PC-3 (cell line): ENCODE measurements at regions not wholly inside any gene's neighbourhood (a gene's known extent, or its start where the extent isn't known, plus 50 kb on each side); places are given as distances from the start of the nearest gene placed in this dataset.
A peak's percentile ranks its signal among the peaks of the same experiment; 100 is the strongest.

ENCODE experiments used
- ATAC-seq: fragments of 200-7000 bp; cut with Tn5 transposase; 2 replicates; pipeline ENCODE4 v1.9.1; 2020; ENCODE audit warnings: mild to moderate bottlenecking, moderate library complexity
- BruUV-seq: library from RNA; stranded (reverse); fragments of 400-500 nt; replicated peaks from 2 replicates; lab custom pipeline; 2021; lab: Mats Ljungman, UMichigan
- CTCF ChIA-PET: fragments of 300-600 bp; sonication (Branson Sonifier 250); formaldehyde crosslinking; loops from one replicate; lab custom pipeline; 2022; ENCODE audit warnings: antibody characterized with exemption; lab: Charles Lee
- POLR2A ChIA-PET: fragments of 300-600 bp; sonication (Branson Sonifier 250); formaldehyde crosslinking; loops from one replicate; lab custom pipeline; 2022; ENCODE audit warnings: antibody characterized with exemption; ENCODE audit not compliant: unreplicated experiment; lab: Charles Lee
- DNase-seq: peaks from one replicate; pipeline ENCODE4 v3.0.0-alpha.2; 2015
- H2AFZ ChIP-seq: fragments of 300-600 bp; sonication (generic); 2 replicates; pipeline ENCODE4 v1.6.0; 2016; ENCODE audit warnings: antibody characterized with exemption, low read length
- H3F3A ChIP-seq: fragments of 300-600 bp; sonication (generic); one replicate; pipeline ENCODE4 v1.6.0; 2017; ENCODE audit warnings: antibody characterized with exemption, low read length, control low read depth, mild to moderate bottlenecking; ENCODE audit not compliant: unreplicated experiment
- H3K27ac ChIP-seq: fragments of 300-600 bp; sonication (generic); 2 replicates; pipeline ENCODE4 v1.5.1; 2016; ENCODE audit warnings: mild to moderate bottlenecking, low read length
- H3K27me3 ChIP-seq: fragments of 300-600 bp; sonication (generic); 2 replicates; pipeline ENCODE4 v1.6.1; 2016; ENCODE audit warnings: low read length, mixed read lengths
- H3K36me3 ChIP-seq: fragments of 300-600 bp; sonication (generic); 2 replicates; pipeline ENCODE4 v1.6.1; 2016; ENCODE audit warnings: low read depth, mixed run types, low read length, mixed read lengths
- H3K4me1 ChIP-seq: fragments of 300-600 bp; sonication (generic); 2 replicates; pipeline ENCODE4 v1.5.1; 2016; ENCODE audit warnings: low read length; ENCODE audit not compliant: insufficient read depth
- H3K4me2 ChIP-seq: fragments of 300-600 bp; sonication (generic); 2 replicates; pipeline ENCODE4 v1.6.0; 2016; ENCODE audit warnings: low read length
- H3K4me3 ChIP-seq: fragments of 300-600 bp; sonication (generic); 2 replicates; pipeline ENCODE4 v1.5.1; 2016; ENCODE audit warnings: mild to moderate bottlenecking, low read length, mixed read lengths
- H3K79me2 ChIP-seq: fragments of 300-600 bp; sonication (generic); 2 replicates; pipeline ENCODE4 v1.6.1; 2017; ENCODE audit warnings: low read length, mixed read lengths
- H3K9ac ChIP-seq: fragments of 300-600 bp; sonication (generic); 2 replicates; pipeline ENCODE4 v1.6.0; 2016; ENCODE audit warnings: mild to moderate bottlenecking, low read length
- H3K9me2 ChIP-seq: fragments of 300-600 bp; sonication (generic); replicated peaks from 2 replicates; pipeline ENCODE4 v1.6.1; 2016; ENCODE audit warnings: mixed run types, low read length, mixed read lengths
- H3K9me3 ChIP-seq: fragments of 300-600 bp; sonication (generic); 2 replicates; pipeline ENCODE4 v1.6.1; 2016; ENCODE audit warnings: low read length, mixed read lengths
- H4K20me1 ChIP-seq: fragments of 300-600 bp; sonication (generic); 2 replicates; pipeline ENCODE4 v1.6.1; 2016; ENCODE audit warnings: low read length, mixed read lengths
- EZH2 ChIP-seq: fragments of 300-600 bp; sonication (generic); IDR thresholded peaks from one replicate; pipeline ENCODE4 v1.6.1; 2017; ENCODE audit warnings: antibody characterized with exemption, mild to moderate bottlenecking, low read length; ENCODE audit not compliant: unreplicated experiment
- EZH2phosphoT487 ChIP-seq: fragments of 300-600 bp; sonication (generic); IDR thresholded peaks from 2 replicates; pipeline ENCODE4 v1.6.1; 2018; ENCODE audit warnings: mild to moderate bottlenecking, antibody characterized with exemption, low read length, borderline replicate concordance
- intact Hi-C: fragments of 100-400 bp; cut with micrococcal nuclease; formaldehyde crosslinking; loops from 2 replicates; pipeline ENCODE4 v1.9.0; 2023
- TF ChIP-seq, protein P1 (sequence below): fragments of 300-600 bp; sonication (generic); conservative IDR thresholded peaks from 2 replicates; pipeline ENCODE4 v1.5.1; 2017; ENCODE audit warnings: antibody characterized with exemption, low read depth, mild to moderate bottlenecking, low read length

DNA sequence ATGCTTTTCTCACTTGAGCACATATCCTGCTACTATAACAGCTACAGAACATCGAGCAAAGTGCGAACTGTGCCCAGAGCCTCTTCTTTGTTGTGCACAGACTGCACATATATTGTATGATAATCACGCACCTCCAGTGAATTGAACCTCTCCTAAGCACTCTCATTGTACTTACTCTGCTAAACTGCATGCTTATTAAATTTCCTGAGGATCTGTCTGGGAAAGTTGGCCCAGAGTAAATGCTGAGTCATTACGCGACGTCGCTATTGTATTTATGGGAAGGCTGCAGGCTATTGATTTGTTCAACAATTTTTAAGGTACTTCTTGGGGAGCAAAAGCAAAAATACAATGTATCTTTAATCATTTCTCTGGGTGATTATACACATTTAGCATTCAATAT, 399.6 kb upstream of the DSEL start:
- POLR2A ChIA-PET: no interaction called here
- H3K4me3 ChIP-seq: no peak overlapping the region
- BruUV-seq: no TSS peak

DNA sequence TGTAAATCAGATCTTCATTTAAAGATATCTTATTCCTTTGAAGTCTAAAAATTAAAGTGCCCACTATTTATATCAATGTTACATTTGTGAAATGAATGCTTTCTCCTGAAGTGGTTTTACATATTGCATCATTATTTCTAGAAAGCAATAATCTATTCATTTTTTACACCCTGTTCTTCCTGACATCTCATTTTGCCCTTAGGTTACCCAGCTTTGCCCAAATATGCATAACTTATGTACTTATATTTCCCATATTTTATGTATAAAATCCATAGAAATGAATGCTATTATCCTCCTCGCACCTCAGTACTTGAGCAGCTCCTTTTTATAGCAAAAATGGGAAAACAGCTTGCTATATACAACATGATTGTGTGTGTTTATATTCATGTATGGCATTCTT, 396.5 kb upstream of the DSEL start:
- H3K9me3 ChIP-seq: no peaks in the 10 kb centered on the region
- no peaks in the 10 kb centered on the region for H3K36me3 ChIP-seq
- H2AFZ ChIP-seq: no peak overlapping the region
- no peak for DNase-seq
- ChIA-PET POLR2A (no interaction called here), CTCF (no interaction called here)
- TF ChIP-seq EZH2phosphoT487: no peak
- TF ChIP-seq, protein P1, sequence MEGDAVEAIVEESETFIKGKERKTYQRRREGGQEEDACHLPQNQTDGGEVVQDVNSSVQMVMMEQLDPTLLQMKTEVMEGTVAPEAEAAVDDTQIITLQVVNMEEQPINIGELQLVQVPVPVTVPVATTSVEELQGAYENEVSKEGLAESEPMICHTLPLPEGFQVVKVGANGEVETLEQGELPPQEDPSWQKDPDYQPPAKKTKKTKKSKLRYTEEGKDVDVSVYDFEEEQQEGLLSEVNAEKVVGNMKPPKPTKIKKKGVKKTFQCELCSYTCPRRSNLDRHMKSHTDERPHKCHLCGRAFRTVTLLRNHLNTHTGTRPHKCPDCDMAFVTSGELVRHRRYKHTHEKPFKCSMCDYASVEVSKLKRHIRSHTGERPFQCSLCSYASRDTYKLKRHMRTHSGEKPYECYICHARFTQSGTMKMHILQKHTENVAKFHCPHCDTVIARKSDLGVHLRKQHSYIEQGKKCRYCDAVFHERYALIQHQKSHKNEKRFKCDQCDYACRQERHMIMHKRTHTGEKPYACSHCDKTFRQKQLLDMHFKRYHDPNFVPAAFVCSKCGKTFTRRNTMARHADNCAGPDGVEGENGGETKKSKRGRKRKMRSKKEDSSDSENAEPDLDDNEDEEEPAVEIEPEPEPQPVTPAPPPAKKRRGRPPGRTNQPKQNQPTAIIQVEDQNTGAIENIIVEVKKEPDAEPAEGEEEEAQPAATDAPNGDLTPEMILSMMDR: no peak
- no peak for TF ChIP-seq EZH2
- no TSS peak for BruUV-seq
- no peaks in the 10 kb centered on the region for H3K9me2 ChIP-seq
- no peak overlapping the region for H3K4me2 ChIP-seq
- H3K4me1 ChIP-seq: peaks cover 11% of the 10 kb centered on the region
- intact Hi-C loops: no loop called here
- no peak overlapping the region for H3K4me3 ChIP-seq
- H3K9ac ChIP-seq: no peak overlapping the region
- no peak for ATAC-seq
- no peaks in the 10 kb centered on the region for H4K20me1 ChIP-seq
- no peaks in the 10 kb centered on the region for H3K27me3 ChIP-seq
- no peaks in the 10 kb centered on the region for H3F3A ChIP-seq
- H3K79me2 ChIP-seq: no peaks in the 10 kb centered on the region
- H3K27ac ChIP-seq: no peak overlapping the region

More for the DNA sequence above, 399.6 kb upstream of the DSEL start:
- Histone ChIP-seq H2AFZ (no peak overlapping the region), H3K9ac (no peak overlapping the region), H3K4me2 (no peak overlapping the region), H3F3A (no peaks in the 10 kb centered on the region), H4K20me1 (no peaks in the 10 kb centered on the region), H3K9me2 (no peaks in the 10 kb centered on the region), H3K27ac (0 out of 2 replicates have a peak overlapping the region, but pooled peaks have one; percentile 10), H3K9me3 (no peaks in the 10 kb centered on the region), H3K27me3 (no peaks in the 10 kb centered on the region), H3K79me2 (no peaks in the 10 kb centered on the region), H3K36me3 (no peaks in the 10 kb centered on the region), H3K4me1 (peaks cover 11% of the 10 kb centered on the region)
- DNase-seq (peak; percentile 54), ATAC-seq (peak; percentile 43; the same call in 1 of the 2 replicates)
- intact Hi-C loops: no loop called here
- CTCF ChIA-PET: no interaction called here
- TF ChIP-seq, protein P1: no peak
- no peak for TF ChIP-seq EZH2
- no peak for TF ChIP-seq EZH2phosphoT487

DNA sequence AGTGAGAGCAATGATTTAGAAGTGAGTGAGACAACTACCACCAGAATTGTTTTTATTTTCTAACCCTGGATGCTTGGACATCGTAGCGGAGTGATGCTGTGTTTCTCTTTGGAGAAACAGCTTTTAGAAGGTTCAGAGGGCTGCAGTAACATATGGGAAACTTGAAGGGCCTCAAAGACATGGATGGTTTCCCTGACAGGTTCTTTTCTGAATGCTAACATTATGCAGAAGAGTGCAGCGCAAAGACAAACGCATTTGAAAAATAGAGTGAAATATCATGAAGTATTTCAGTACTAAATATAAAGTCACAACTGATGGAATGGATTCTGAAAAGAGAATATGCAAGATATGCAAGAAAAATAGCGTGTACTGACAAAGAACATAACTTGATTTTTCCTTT, 385.1 kb upstream of the DSEL start:
- Histone ChIP-seq H3K4me2 (no peak overlapping the region), H2AFZ (no peak overlapping the region), H3F3A (no peaks in the 10 kb centered on the region), H3K4me1 (no peaks in the 10 kb centered on the region), H3K9ac (no peak overlapping the region), H3K27me3 (no peaks in the 10 kb centered on the region), H3K27ac (no peak overlapping the region), H4K20me1 (no peaks in the 10 kb centered on the region), H3K36me3 (no peaks in the 10 kb centered on the region), H3K79me2 (no peaks in the 10 kb centered on the region), H3K4me3 (no peak overlapping the region), H3K9me3 (no peaks in the 10 kb centered on the region), H3K9me2 (no peaks in the 10 kb centered on the region)
- ChIA-PET POLR2A (no interaction called here), CTCF (no interaction called here)
- BruUV-seq: no TSS peak
- intact Hi-C loops: no loop called here
- TF ChIP-seq EZH2phosphoT487 (no peak), EZH2 (no peak)
- TF ChIP-seq, protein P1: no peak
- DNase-seq (no peak), ATAC-seq (no peak)
